Endodermal cell (in vitro differentiated cells): ENCODE measurements at regions not wholly inside any gene's neighbourhood (a gene's known extent, or its start where the extent isn't known, plus 50 kb on each side); places are given as distances from the start of the nearest gene placed in this dataset.

Source experiments
- DNase-seq: peaks from one replicate; pipeline ENCODE4 v3.0.0-alpha.2; 2017
- H3K27ac ChIP-seq: 2 replicates; pipeline ENCODE4 v1.5.1; 2013; ENCODE audit warnings: mild to moderate bottlenecking, low read depth, low read length, moderate library complexity
- H3K27me3 ChIP-seq: 2 replicates; pipeline ENCODE4 v1.6.1; 2013; ENCODE audit warnings: mild to moderate bottlenecking, low read length, moderate library complexity; ENCODE audit not compliant: insufficient read depth, control insufficient read depth, poor library complexity, severe bottlenecking
- H3K36me3 ChIP-seq: 2 replicates; pipeline ENCODE4 v1.7.0; 2013; ENCODE audit warnings: mild to moderate bottlenecking, low read length, moderate library complexity; ENCODE audit not compliant: control insufficient read depth, insufficient read depth
- H3K4me1 ChIP-seq: one replicate; pipeline ENCODE4 v1.7.0; 2013; ENCODE audit warnings: low read length; ENCODE audit not compliant: control insufficient read depth, insufficient read depth
- H3K4me3 ChIP-seq: 2 replicates; pipeline ENCODE4 v1.5.1; 2013; ENCODE audit warnings: mild to moderate bottlenecking, low read length, moderate library complexity
- H3K9ac ChIP-seq: 2 replicates; pipeline ENCODE4 v1.6.1; 2013; ENCODE audit warnings: mild to moderate bottlenecking, low read length, moderate library complexity; ENCODE audit not compliant: poor library complexity, severe bottlenecking; ENCODE audit errors: extremely low read depth
- H3K9me3 ChIP-seq: 2 replicates; pipeline ENCODE4 v1.6.1; 2013; ENCODE audit warnings: mild to moderate bottlenecking, low read length, moderate library complexity; ENCODE audit not compliant: control insufficient read depth
- H3K27ac Mint-ChIP-seq: 2 replicates; pipeline ENCODE4 v1.8.0; 2020; ENCODE audit warnings: mixed read lengths
- H3K27me3 Mint-ChIP-seq: 2 replicates; pipeline ENCODE4 v1.8.0; 2021; ENCODE audit warnings: mild to moderate bottlenecking, mixed read lengths; ENCODE audit not compliant: insufficient read depth
- H3K36me3 Mint-ChIP-seq: 2 replicates; pipeline ENCODE4 v1.8.0; 2020; ENCODE audit warnings: low read depth, mixed read lengths
- H3K4me1 Mint-ChIP-seq: 2 replicates; pipeline ENCODE4 v1.8.0; 2020; ENCODE audit warnings: mixed read lengths
- H3K4me3 Mint-ChIP-seq: 2 replicates; pipeline ENCODE4 v1.8.0; 2020; ENCODE audit warnings: mild to moderate bottlenecking, moderate library complexity, mixed read lengths
- H3K9me3 Mint-ChIP-seq: 2 replicates; pipeline ENCODE4 v1.8.0; 2020; ENCODE audit warnings: mild to moderate bottlenecking, mixed read lengths
- CTCF ChIP-seq: fragments of 200-600 bp; sonication (generic); conservative IDR thresholded peaks from 2 replicates; pipeline ENCODE4 v1.5.0; 2021; ENCODE audit warnings: antibody characterized with exemption, mild to moderate bottlenecking
- WGBS, 2 experiments: methylation state at CpG; one replicate each; pipeline versions ENCODE4 v1.1.5 to v1.1.7; 2013; ENCODE audit warnings: missing lambda C conversion rate in 2 of 2, mixed read lengths in 1 of 2; ENCODE audit not compliant: insufficient coverage in 1 of 2, insufficient read length in 1 of 2; 5-methylcytosine and 5-hydroxymethylcytosine counted together

DNA sequence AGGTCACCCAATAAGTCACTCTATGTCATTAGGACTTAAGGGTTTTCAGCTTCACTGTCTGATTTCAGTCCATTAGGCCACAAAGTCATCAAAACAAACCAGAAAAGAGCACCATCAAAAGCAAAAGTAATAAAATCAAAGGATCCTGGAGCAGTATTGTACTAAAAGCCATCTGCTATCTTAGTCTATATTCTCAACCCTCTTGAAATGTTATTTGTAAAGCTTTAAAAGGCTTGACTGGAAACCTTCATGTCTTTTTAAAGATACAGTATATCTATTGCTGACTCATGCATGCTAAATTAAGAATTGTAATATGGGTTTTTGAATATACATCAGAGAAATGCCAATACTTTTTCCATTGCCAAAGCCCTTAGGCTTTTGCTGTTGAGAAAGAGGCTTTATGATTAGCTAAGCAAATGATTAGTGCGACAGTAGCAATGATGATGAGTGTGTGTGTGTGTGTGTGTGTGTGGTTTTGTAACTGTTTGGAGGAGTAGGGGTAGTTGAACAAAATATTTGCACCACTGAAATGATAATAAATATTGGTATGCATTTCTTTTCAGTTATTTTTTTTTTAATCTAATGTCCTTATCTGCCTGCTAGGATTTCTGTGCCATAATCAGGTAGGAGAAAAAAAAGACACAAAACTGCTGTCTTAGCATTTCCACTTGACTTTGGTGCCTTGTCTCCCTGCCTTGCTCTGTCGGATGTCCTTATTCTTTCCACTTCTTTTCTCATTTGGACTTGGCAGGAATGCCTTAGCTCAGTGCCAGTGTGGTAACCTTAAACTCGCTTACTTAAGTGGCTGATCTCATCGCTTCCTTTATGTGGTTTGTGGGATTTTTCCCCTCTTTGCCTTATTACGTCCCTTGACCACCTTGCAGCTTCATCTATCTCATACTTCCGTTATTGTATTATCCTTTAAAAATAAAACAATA lies 119.7 kb downstream of the PCDH7 start:
- H3K9me3 ChIP-seq, result no peaks in the 10 kb centered on the region
- no peak overlapping the region for H3K4me3 Mint-ChIP-seq
- H3K36me3 ChIP-seq, result no peaks in the 10 kb centered on the region
- H3K36me3 Mint-ChIP-seq, result peaks cover 4% of the 10 kb centered on the region
- H3K4me1 ChIP-seq, result peaks cover 39% of the 10 kb centered on the region
- peak overlapping the region; percentile 48 for H3K27ac Mint-ChIP-seq
- no peak overlapping the region for H3K9ac ChIP-seq
- no peak for TF ChIP-seq CTCF
- DNase-seq, result no peak
- no peaks in the 10 kb centered on the region for H3K27me3 Mint-ChIP-seq
- H3K4me1 Mint-ChIP-seq, result peaks cover 78% of the 10 kb centered on the region
- no peak overlapping the region for H3K4me3 ChIP-seq
- no peak overlapping the region for H3K27ac ChIP-seq
- WGBS, 2 experiments, result 71 to 86% methylated on average over 1 to 4 of the region's 6 CpGs
- no peaks in the 10 kb centered on the region for H3K27me3 ChIP-seq
- no peaks in the 10 kb centered on the region for H3K9me3 Mint-ChIP-seq

GRCh38 chr4:30840571-30840970 lies 120.4 kb downstream of the PCDH7 start:
- no peaks in the 10 kb centered on the region for H3K9me3 ChIP-seq
- Mint-ChIP-seq H3K27ac (no peak overlapping the region), H3K4me1 (peaks cover 74% of the 10 kb centered on the region), H3K4me3 (no peak overlapping the region), H3K27me3 (no peaks in the 10 kb centered on the region), H3K36me3 (peaks cover 6% of the 10 kb centered on the region), H3K9me3 (no peaks in the 10 kb centered on the region)
- TF ChIP-seq CTCF, result no peak
- peaks cover 37% of the 10 kb centered on the region for H3K4me1 ChIP-seq
- no peaks in the 10 kb centered on the region for H3K27me3 ChIP-seq
- no peaks in the 10 kb centered on the region for H3K36me3 ChIP-seq
- WGBS, 2 experiments, result 91 to 100% methylated on average over 1 to 3 of the region's 3 CpGs
- no peak overlapping the region for H3K27ac ChIP-seq
- DNase-seq, result no peak
- H3K4me3 ChIP-seq, result no peak overlapping the region
- H3K9ac ChIP-seq, result no peak overlapping the region

- Mint-ChIP-seq H3K27ac (no peak overlapping the region), H3K4me3 (no peak overlapping the region), H3K27me3 (no peaks in the 10 kb centered on the region), H3K4me1 (peaks cover 66% of the 10 kb centered on the region), H3K9me3 (no peaks in the 10 kb centered on the region), H3K36me3 (peaks cover 6% of the 10 kb centered on the region)
- Histone ChIP-seq H3K4me1 (peaks cover 27% of the 10 kb centered on the region), H3K9me3 (no peaks in the 10 kb centered on the region), H3K27me3 (no peaks in the 10 kb centered on the region), H3K9ac (no peak overlapping the region), H3K27ac (no peak overlapping the region), H3K36me3 (no peaks in the 10 kb centered on the region), H3K4me3 (no peak overlapping the region)
- DNase-seq, result no peak
- 90% methylated on average over 1 of the region's 1 CpG; no CpG with 5 or more reads in 1 of the 2 experiments for WGBS, 2 experiments
- no peak for TF ChIP-seq CTCF
Measured at GRCh38 chr4:30842142-30842541, 122.0 kb downstream of the PCDH7 start.
